ENCODE measurements at regions not wholly inside any gene's neighbourhood (a gene's known extent, or its start where the extent isn't known, plus 50 kb on each side); places are given as distances from the start of the nearest gene placed in this dataset.

GRCh38 chr3:103600844-103601243, 1166.0 kb downstream of the ZPLD1 start:
- Histone ChIP-seq H3K9me3 (no peaks in the 10 kb centered on the region), H3K27ac (no peak overlapping the region), H3K4me1 (no peaks in the 10 kb centered on the region), H3K27me3 (ENCODE audit: insufficient read depth in 3 of 3, low read length in 2 of 3) (no peaks in the 10 kb centered on the region), H3K36me3 (ENCODE audit: insufficient read depth in 1 of 2, low read depth in 1 of 2) (no peaks in the 10 kb centered on the region), H3K4me3 (no peak overlapping the region)
- WGBS, 3 donors, result 43 to 81% (median 74%) methylated on average over 1 of the region's 1 CpG
- ATAC-seq, result no peak
- no peak for DNase-seq
- intact Hi-C loops (cut with DNase I), result no loop called here
- TF ChIP-seq CTCF (IDR thresholded peaks at IDR 0.05), result no peak

- no peaks in the 10 kb centered on the region for H3K9me3 ChIP-seq
- H3K4me1 ChIP-seq, result no peaks in the 10 kb centered on the region
- intact Hi-C loops (cut with DNase I), result no loop called here
- no peak for TF ChIP-seq CTCF (IDR thresholded peaks at IDR 0.05)
- 60 to 76% (median 68%) methylated on average over 1 of the region's 1 CpG for WGBS, 3 donors
- DNase-seq, result no peak
- no peaks in the 10 kb centered on the region for H3K36me3 ChIP-seq (ENCODE audit: insufficient read depth in 1 of 2, low read depth in 1 of 2)
- no peak for ATAC-seq
- no peak overlapping the region for H3K27ac ChIP-seq
- no peak overlapping the region for H3K4me3 ChIP-seq
- no peaks in the 10 kb centered on the region for H3K27me3 ChIP-seq (ENCODE audit: insufficient read depth in 3 of 3, low read length in 2 of 3)
Observed at GRCh38 chr3:103601666-103602065, 1166.9 kb downstream of the ZPLD1 start.

- DNase-seq (no peak), ATAC-seq (no peak)
- H3K27me3 ChIP-seq (ENCODE audit: insufficient read depth in 3 of 3, low read length in 2 of 3), result no peaks in the 10 kb centered on the region
- H3K4me3 ChIP-seq, result no peak overlapping the region
- H3K27ac ChIP-seq, result no peak overlapping the region
- no peaks in the 10 kb centered on the region for H3K36me3 ChIP-seq (ENCODE audit: insufficient read depth in 1 of 2, low read depth in 1 of 2)
- WGBS, 3 donors, result 90 to 94% (median 90%) methylated on average over 2 of the region's 2 CpGs
- no peak for TF ChIP-seq CTCF (IDR thresholded peaks at IDR 0.05)
- intact Hi-C loops (cut with DNase I), result no loop called here
- H3K9me3 ChIP-seq, result no peaks in the 10 kb centered on the region
- no peaks in the 10 kb centered on the region for H3K4me1 ChIP-seq
Observed at GRCh38 chr3:103609472-103609871, 1174.7 kb downstream of the ZPLD1 start.

GRCh38 chr3:103613397-103614156, 1178.8 kb downstream of the ZPLD1 start:
- no peak overlapping the region for H3K27ac ChIP-seq
- H3K27me3 ChIP-seq (ENCODE audit: insufficient read depth in 3 of 3, low read length in 2 of 3), result no peaks in the 10 kb centered on the region
- no peak for TF ChIP-seq CTCF (IDR thresholded peaks at IDR 0.05)
- H3K36me3 ChIP-seq (ENCODE audit: insufficient read depth in 1 of 2, low read depth in 1 of 2), result no peaks in the 10 kb centered on the region
- 82 to 91% (median 86%) methylated on average over 2 of the region's 2 CpGs for WGBS, 3 donors
- DNase-seq (no peak), ATAC-seq (no peak)
- H3K4me3 ChIP-seq, result no peak overlapping the region
- no peaks in the 10 kb centered on the region for H3K4me1 ChIP-seq
- H3K9me3 ChIP-seq, result no peaks in the 10 kb centered on the region
- intact Hi-C loops (cut with DNase I), result no loop called here

GRCh38 chr3:103614719-103615118, 1179.9 kb downstream of the ZPLD1 start:
- Histone ChIP-seq H3K27ac (no peak overlapping the region), H3K9me3 (no peaks in the 10 kb centered on the region), H3K27me3 (ENCODE audit: insufficient read depth in 3 of 3, low read length in 2 of 3) (no peaks in the 10 kb centered on the region), H3K4me3 (no peak overlapping the region), H3K4me1 (no peaks in the 10 kb centered on the region), H3K36me3 (ENCODE audit: insufficient read depth in 1 of 2, low read depth in 1 of 2) (no peaks in the 10 kb centered on the region)
- intact Hi-C loops (cut with DNase I), result no loop called here
- no peak for DNase-seq
- no peak for ATAC-seq
- no peak for TF ChIP-seq CTCF (IDR thresholded peaks at IDR 0.05)

Data from psoas muscle (tissue), 7 donors.